BJ (cell line): ENCODE measurements at regions not wholly inside any gene's neighbourhood (a gene's known extent, or its start where the extent isn't known, plus 50 kb on each side); places are given as distances from the start of the nearest gene placed in this dataset.
"Not testable (repeated sequence)": the region's sequence is repeated elsewhere in the genome, so short reads cannot be mapped to it uniquely, and the experiment has no call there.

ENCODE experiments used
- CTCF ChIA-PET: fragments of 350-600 bp; formaldehyde crosslinking; extraction: SDS; loops from one replicate; lab custom pipeline; 2021; ENCODE audit warnings: antibody characterized with exemption, inconsistent platforms; lab: Yijun Ruan, JAX
- POLR2A ChIA-PET: fragments of 300-600 bp; sonication (Branson Sonifier 250); formaldehyde crosslinking; extraction: SDS; loops from one replicate; lab custom pipeline; 2021; ENCODE audit warnings: antibody characterized with exemption; lab: Charles Lee
- DNase-seq: peaks from one replicate; pipeline ENCODE4 v3.0.0-alpha.2; 2011; ENCODE audit warnings: low read depth
- H3K27me3 ChIP-seq: 2 replicates; pipeline ENCODE4 v1.6.0; 2011; ENCODE audit warnings: low read length; ENCODE audit not compliant: control insufficient read depth, insufficient read depth
- H3K36me3 ChIP-seq: 2 replicates; pipeline ENCODE4 v1.5.1; 2011; ENCODE audit warnings: low read length; ENCODE audit not compliant: control insufficient read depth, insufficient read depth
- H3K4me3 ChIP-seq: 2 replicates; pipeline ENCODE4 v1.5.1; 2011; ENCODE audit warnings: low read depth, mild to moderate bottlenecking, control low read depth, low read length
- TF ChIP-seq, protein P1 (sequence below): IDR thresholded peaks from 2 replicates; pipeline ENCODE4 v1.5.1; 2011; ENCODE audit warnings: low read depth, mild to moderate bottlenecking, control low read depth, inconsistent platforms, low read length, moderate library complexity; ENCODE audit not compliant: insufficient read depth

DNA sequence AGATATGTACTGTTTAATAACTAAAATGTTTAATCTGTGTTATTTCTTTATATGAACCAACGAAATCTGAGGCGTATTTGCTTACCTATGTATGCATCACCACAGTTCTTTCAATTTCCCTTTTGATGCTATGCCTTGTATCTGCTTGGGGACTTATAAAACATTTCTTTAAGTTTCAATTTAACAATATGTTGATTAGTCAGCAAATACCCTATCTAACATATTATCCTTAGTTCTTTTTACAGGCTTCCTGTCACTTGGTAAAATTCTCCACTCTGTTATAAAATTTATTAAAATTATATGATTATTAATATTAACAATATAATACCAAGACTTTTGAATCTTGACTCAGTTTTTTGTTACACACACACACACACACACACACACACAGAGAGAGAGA is 174.3 kb downstream of the CPS1 start:
- Histone ChIP-seq H3K4me3 (no peak overlapping the region), H3K36me3 (no peaks in the 10 kb centered on the region), H3K27me3 (no peaks in the 10 kb centered on the region)
- TF ChIP-seq, protein P1, sequence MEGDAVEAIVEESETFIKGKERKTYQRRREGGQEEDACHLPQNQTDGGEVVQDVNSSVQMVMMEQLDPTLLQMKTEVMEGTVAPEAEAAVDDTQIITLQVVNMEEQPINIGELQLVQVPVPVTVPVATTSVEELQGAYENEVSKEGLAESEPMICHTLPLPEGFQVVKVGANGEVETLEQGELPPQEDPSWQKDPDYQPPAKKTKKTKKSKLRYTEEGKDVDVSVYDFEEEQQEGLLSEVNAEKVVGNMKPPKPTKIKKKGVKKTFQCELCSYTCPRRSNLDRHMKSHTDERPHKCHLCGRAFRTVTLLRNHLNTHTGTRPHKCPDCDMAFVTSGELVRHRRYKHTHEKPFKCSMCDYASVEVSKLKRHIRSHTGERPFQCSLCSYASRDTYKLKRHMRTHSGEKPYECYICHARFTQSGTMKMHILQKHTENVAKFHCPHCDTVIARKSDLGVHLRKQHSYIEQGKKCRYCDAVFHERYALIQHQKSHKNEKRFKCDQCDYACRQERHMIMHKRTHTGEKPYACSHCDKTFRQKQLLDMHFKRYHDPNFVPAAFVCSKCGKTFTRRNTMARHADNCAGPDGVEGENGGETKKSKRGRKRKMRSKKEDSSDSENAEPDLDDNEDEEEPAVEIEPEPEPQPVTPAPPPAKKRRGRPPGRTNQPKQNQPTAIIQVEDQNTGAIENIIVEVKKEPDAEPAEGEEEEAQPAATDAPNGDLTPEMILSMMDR: no peak
- no peak for DNase-seq
- ChIA-PET CTCF (no interaction called here), POLR2A (no interaction called here)

DNA sequence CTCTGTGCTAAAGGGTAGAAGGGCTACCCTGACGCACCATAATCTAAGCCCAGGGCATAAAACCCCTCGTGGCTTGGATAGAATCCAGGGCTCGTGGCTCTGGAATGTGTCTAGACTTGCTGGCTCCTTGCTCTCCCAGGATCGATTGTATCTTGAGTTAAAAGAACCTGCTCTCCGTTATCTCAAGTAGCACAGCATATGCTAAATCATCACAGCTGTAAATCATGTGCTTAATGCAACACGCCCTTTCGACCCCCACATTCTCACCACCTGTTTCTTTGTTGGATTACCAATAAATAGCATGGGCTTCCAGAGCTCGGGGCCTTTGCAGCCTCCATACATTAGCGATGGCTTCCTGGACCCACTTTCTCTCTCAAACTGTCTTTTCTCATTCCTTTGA is 190.4 kb downstream of the CPS1 start:
- DNase-seq, H3K27me3 ChIP-seq, H3K36me3 ChIP-seq, H3K4me3 ChIP-seq, POLR2A ChIA-PET, CTCF ChIA-PET: not testable (repeated sequence)

DNA sequence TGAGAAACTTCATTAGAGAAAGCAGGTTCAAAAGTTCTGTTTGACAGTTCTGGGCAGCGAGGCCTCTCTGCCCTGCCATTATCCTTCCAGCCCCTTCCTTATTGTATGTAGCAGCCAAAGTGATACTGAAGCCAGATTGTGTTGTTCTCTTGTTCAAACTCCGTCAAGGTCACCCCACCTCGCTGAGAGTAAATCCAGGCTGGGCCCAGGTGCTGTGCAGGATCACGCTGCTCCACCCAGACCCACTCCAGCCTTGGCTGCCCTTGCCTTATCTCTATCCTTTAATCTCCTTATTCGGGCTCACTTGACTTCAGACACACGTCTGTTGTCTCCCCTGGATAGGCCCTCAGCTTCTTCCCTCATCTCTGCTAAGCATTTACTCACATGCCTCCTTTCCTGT is 196.1 kb downstream of the CPS1 start:
- Histone ChIP-seq H3K36me3 (no peaks in the 10 kb centered on the region), H3K4me3 (no peak overlapping the region), H3K27me3 (no peaks in the 10 kb centered on the region)
- ChIA-PET POLR2A (no interaction called here), CTCF (no interaction called here)
- no peak for DNase-seq
- TF ChIP-seq, protein P1: no peak

DNA sequence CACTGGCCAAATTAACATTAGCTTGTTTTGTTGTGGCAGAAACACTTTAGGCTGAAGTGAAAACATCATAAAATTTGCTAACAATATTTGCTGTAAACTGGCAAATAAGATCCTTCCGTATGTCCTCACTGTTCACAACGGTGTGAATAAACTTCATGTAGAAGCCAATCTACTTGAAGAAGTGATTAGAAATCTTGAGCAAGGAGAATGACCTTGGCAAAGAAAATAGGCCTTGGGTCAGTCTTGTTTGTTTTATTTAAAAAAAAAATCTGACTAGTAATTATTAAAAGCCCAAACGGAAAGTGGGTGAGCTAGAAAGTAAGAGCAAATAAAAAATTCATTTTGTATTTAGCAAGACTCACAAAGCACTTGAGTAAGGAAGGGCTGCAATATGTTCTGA is 197.0 kb downstream of the CPS1 start:
- POLR2A ChIA-PET: no interaction called here
- CTCF ChIA-PET: no interaction called here
- DNase-seq: no peak
- Histone ChIP-seq H3K27me3 (no peaks in the 10 kb centered on the region), H3K4me3 (no peak overlapping the region), H3K36me3 (no peaks in the 10 kb centered on the region)
- TF ChIP-seq, protein P1: no peak

DNA sequence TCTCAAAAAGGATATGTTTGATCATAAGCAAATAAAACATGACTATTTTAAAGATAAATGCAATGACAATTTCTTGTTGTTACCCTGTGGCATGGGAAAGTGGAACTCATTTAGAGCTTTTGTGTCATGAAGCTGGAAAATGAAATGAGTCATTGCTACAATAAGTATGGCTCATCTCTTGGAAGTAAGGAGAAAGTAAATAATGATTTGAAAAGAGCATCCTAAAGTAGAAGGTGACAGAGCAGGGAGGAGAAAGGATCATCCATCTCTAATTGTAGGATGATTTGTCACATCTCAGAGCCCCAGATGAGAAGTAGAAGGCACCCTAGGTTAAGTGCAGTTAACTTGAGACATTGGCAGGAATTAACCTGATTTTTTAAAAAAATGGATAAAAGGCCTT is 200.5 kb downstream of the CPS1 start:
- CTCF ChIA-PET: no interaction called here
- Histone ChIP-seq H3K27me3 (no peaks in the 10 kb centered on the region), H3K4me3 (no peak overlapping the region), H3K36me3 (no peaks in the 10 kb centered on the region)
- POLR2A ChIA-PET: no interaction called here
- TF ChIP-seq, protein P1: no peak
- DNase-seq: no peak
